ENCODE measurements at regions not wholly inside any gene's neighbourhood (a gene's known extent, or its start where the extent isn't known, plus 50 kb on each side); places are given as distances from the start of the nearest gene placed in this dataset.

DNA sequence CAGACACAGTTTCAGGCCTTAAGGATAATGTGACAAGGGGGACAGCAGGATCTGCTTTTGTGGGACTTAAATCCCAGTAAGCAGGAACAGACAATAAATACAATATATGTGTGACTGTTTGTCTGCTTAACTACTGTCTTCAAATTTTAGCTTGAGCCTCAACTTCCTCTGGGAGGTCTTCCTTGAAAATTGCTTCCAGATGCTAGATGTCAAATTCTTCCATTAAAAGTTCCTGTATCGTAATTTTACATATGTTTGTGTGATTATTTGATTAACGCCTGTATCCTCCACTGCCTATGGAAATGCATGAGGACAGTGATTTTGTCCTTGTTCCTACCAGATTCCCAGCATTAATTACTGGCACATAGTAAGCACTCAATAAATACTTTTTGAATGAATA lies 385.5 kb downstream of the NDFIP2 start:
- TF ChIP-seq CTBP1 (IDR thresholded peaks at IDR 0.05; ENCODE audit: borderline replicate concordance): no peak
- TF ChIP-seq ARNT (IDR thresholded peaks at IDR 0.05): no peak
- TF ChIP-seq FOXK2 (IDR thresholded peaks at IDR 0.05): no peak
